BE2C (cell line): ENCODE measurements at regions not wholly inside any gene's neighbourhood (a gene's known extent, or its start where the extent isn't known, plus 50 kb on each side); places are given as distances from the start of the nearest gene placed in this dataset.

Experiments used
- DNase-seq: peaks from one replicate; pipeline ENCODE4 v3.0.0-alpha.2; 2020
- H3K27me3 ChIP-seq: fragments of 250-450 bp; sonication (Bioruptor Pico); 2 replicates; pipeline ENCODE4 v1.5.1; 2020; ENCODE audit warnings: mild to moderate bottlenecking
- H3K36me3 ChIP-seq: fragments of 250-450 bp; sonication (Bioruptor Pico); 2 replicates; pipeline ENCODE4 v1.5.1; 2020; ENCODE audit warnings: mild to moderate bottlenecking
- H3K4me1 ChIP-seq: fragments of 250-450 bp; sonication (Bioruptor Pico); 2 replicates; pipeline ENCODE4 v1.5.1; 2020
- H3K4me3 ChIP-seq: 2 replicates; pipeline ENCODE4 v1.5.1; 2011; ENCODE audit warnings: low read depth, low read length
- H3K9me3 ChIP-seq: fragments of 250-450 bp; sonication (Bioruptor Pico); 2 replicates; pipeline ENCODE4 v1.5.1; 2020
- TF ChIP-seq, protein P1 (sequence below): IDR thresholded peaks from 2 replicates; pipeline ENCODE4 v1.5.1; 2012; ENCODE audit warnings: mild to moderate bottlenecking, low read depth, low read length

DNA sequence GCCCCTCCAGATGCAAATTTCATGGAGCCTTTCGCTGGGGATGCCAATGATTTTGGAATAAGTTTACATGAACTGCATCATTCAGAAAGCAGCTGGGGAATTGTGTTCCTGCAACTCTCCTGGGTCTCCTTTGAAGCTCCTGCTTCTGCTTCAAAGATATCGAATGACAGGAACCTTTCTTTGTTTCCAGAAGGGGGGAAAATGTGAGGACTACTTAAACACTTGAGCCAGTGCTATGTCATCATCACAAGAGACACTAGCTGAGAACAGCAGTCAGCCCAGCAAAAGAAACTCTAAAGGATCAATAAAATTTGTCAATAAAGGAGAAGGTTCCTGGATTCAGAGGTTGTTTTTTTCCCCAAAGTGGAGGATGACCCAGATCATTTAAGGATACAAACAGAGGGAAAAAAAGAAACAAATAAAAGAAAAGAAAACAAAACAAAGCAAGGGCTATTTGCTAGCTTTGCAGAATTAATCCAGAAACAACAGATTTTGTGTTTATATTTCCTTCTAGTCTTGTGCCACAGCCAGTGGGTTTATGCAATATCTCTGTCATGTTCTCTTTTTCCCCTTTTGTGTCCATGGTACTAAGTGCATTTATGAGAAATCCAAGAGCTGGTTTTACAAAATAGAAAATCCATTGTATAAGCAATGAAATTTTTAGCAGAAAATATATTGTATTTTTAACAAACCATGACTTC lies 463.7 kb downstream of the CDH2 start:
- Histone ChIP-seq H3K4me3 (no peak overlapping the region), H3K9me3 (no peaks in the 10 kb centered on the region), H3K27me3 (no peaks in the 10 kb centered on the region), H3K4me1 (no peaks in the 10 kb centered on the region), H3K36me3 (no peaks in the 10 kb centered on the region)
- no peak for DNase-seq
- TF ChIP-seq, protein P1, sequence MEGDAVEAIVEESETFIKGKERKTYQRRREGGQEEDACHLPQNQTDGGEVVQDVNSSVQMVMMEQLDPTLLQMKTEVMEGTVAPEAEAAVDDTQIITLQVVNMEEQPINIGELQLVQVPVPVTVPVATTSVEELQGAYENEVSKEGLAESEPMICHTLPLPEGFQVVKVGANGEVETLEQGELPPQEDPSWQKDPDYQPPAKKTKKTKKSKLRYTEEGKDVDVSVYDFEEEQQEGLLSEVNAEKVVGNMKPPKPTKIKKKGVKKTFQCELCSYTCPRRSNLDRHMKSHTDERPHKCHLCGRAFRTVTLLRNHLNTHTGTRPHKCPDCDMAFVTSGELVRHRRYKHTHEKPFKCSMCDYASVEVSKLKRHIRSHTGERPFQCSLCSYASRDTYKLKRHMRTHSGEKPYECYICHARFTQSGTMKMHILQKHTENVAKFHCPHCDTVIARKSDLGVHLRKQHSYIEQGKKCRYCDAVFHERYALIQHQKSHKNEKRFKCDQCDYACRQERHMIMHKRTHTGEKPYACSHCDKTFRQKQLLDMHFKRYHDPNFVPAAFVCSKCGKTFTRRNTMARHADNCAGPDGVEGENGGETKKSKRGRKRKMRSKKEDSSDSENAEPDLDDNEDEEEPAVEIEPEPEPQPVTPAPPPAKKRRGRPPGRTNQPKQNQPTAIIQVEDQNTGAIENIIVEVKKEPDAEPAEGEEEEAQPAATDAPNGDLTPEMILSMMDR: no peak

- no peak overlapping the region for H3K4me3 ChIP-seq
- no peaks in the 10 kb centered on the region for H3K27me3 ChIP-seq
- no peak for DNase-seq
- H3K9me3 ChIP-seq: no peaks in the 10 kb centered on the region
- no peaks in the 10 kb centered on the region for H3K4me1 ChIP-seq
- TF ChIP-seq, protein P1: no peak
- H3K36me3 ChIP-seq: no peaks in the 10 kb centered on the region
These were observed 464.9 kb downstream of the CDH2 start for GRCh38 chr18:27712066-27712465.

DNA sequence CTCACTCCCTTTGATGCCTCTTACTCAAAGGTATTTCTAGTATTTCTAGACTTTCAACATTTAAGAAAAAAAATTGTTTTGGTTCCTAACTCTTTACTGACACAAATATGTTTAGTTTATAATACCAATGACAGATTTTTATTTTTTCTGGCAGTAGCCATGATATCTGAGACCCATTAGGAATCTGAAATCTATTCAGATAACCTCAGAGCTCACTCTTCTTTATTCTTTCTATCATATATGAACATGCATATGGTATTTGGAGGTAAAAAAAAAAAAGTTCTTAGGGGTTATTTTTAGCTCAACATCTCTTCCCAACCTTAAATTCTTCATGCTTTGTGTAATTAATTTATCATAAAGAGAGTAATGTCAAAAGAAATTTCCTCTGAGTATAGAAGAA lies 465.5 kb downstream of the CDH2 start:
- no peaks in the 10 kb centered on the region for H3K36me3 ChIP-seq
- DNase-seq: no peak
- H3K4me3 ChIP-seq: no peak overlapping the region
- no peaks in the 10 kb centered on the region for H3K4me1 ChIP-seq
- H3K27me3 ChIP-seq: no peaks in the 10 kb centered on the region
- TF ChIP-seq, protein P1: no peak
- H3K9me3 ChIP-seq: no peaks in the 10 kb centered on the region

GRCh38 chr18:27709344-27709743 lies 467.6 kb downstream of the CDH2 start:
- no peaks in the 10 kb centered on the region for H3K27me3 ChIP-seq
- H3K36me3 ChIP-seq: no peaks in the 10 kb centered on the region
- H3K4me1 ChIP-seq: no peaks in the 10 kb centered on the region
- H3K4me3 ChIP-seq: no peak overlapping the region
- H3K9me3 ChIP-seq: no peaks in the 10 kb centered on the region
- DNase-seq: no peak
- TF ChIP-seq, protein P1: no peak

- H3K27me3 ChIP-seq: no peaks in the 10 kb centered on the region
- no peaks in the 10 kb centered on the region for H3K36me3 ChIP-seq
- no peak overlapping the region for H3K4me3 ChIP-seq
- no peaks in the 10 kb centered on the region for H3K4me1 ChIP-seq
- no peak for DNase-seq
- TF ChIP-seq, protein P1: no peak
- no peaks in the 10 kb centered on the region for H3K9me3 ChIP-seq
These were observed 469.7 kb downstream of the CDH2 start for GRCh38 chr18:27707201-27707600.

GRCh38 chr18:27704736-27705361 lies 472.1 kb downstream of the CDH2 start:
- TF ChIP-seq, protein P1: no peak
- DNase-seq: no peak
- no peaks in the 10 kb centered on the region for H3K9me3 ChIP-seq
- H3K4me1 ChIP-seq: no peaks in the 10 kb centered on the region
- H3K36me3 ChIP-seq: no peaks in the 10 kb centered on the region
- H3K27me3 ChIP-seq: no peaks in the 10 kb centered on the region
- H3K4me3 ChIP-seq: no peak overlapping the region
